ENCODE measurements at regions not wholly inside any gene's neighbourhood (a gene's known extent, or its start where the extent isn't known, plus 50 kb on each side); places are given as distances from the start of the nearest gene placed in this dataset.
"Not testable (repeated sequence)": the region's sequence is repeated elsewhere in the genome, so short reads cannot be mapped to it uniquely, and the experiment has no call there.

DNA sequence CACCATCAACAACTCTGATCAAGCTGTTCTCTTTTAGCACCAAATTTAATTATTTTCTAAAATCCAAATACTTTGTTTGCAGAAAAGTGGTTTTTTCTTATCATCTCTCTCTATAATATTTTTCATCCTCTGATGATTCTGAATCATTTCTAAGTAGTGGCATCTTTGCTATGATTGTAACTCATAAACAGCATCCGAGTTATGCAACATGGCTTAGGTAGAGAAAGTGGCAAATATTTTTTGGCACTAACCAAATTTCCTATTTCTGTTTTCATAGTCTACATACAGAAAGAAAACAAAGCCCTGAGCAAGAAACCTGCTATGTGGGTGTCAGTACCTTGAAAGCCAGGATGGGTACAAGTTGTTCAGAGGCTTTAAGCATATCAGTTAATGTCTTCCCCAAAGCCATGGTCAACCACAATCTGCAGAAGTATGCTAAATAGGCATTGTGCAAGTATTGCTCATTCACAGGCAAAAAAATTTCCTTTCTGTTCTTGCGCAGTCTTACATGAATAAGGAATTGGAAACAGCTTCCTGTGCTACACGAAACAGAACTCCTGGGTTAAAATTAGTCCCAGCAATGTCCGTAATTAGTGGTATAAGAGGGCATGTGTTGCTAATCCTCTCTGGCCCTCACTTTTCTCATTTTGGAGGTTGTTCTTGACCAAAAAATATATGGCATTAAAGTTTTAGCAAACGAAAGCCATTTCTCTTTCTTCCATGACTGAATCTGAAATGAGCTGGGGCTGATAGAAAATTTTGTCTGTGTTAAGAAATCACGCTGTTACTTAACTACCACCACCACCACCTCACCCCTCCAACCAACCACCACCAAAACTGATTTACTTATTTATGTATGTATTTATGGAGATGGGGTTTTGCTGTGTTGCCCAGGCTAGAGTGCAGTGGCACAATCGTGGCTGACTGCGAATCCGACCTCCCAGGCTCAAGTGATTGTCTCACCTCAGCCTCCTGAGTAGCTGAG, 325.6 kb upstream of the MAGI2 start:
- DNase-seq (ENCODE audit: low read depth): no peak

GRCh38 chr7:79775911-79776310, 322.4 kb upstream of the MAGI2 start:
- DNase-seq (ENCODE audit: low read depth): no peak

DNA sequence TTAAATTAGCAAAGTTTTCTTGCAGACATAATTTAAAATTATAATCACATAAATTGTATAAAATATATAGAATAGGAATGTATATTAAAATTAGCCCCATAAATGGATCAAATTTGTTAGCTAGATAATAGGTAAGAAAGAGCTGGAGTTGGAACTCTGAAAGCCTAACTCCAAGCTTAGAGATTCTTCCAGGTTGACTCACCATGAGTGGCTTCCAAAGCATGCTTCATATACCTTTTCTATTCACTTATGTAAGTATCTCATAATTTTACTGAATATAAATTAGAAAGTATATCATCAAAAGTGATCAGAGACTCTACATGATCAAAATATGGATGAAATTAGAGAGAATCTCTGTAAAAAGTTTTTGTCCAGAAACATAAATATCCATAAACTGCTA, 320.7 kb upstream of the MAGI2 start:
- DNase-seq (ENCODE audit: low read depth): no peak

GRCh38 chr7:79770970-79771369, 317.5 kb upstream of the MAGI2 start:
- DNase-seq (ENCODE audit: low read depth): no peak

DNA sequence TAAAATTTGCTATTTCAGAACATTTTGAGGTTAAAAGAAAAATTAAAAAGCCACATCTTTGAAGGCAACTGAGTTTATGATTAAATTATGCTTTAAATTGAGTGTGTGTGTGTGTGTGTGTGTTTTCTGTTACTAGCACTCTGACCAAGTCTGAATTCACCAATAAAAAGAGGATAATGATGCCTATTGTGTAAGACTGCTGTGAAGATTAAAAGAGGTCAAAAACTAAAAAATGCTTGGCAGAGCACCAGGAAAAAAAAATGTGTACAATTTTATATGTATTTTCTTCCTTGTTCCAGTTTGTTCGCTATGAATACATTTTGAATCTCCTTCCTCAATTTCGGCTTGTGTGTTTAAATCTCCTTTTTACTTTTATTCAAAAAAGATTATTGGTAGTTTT, 316.6 kb upstream of the MAGI2 start:
- no peak for DNase-seq (ENCODE audit: low read depth)

GRCh38 chr7:79767876-79768560, 314.6 kb upstream of the MAGI2 start:
- DNase-seq (ENCODE audit: low read depth): not testable (repeated sequence)

GRCh38 chr7:79767192-79767591, 313.7 kb upstream of the MAGI2 start:
- DNase-seq (ENCODE audit: low read depth): not testable (repeated sequence)

GRCh38 chr7:79761876-79762429, 308.5 kb upstream of the MAGI2 start:
- DNase-seq (ENCODE audit: low read depth): no peak

GRCh38 chr7:79750941-79751340, 297.5 kb upstream of the MAGI2 start:
- not testable (repeated sequence) for DNase-seq (ENCODE audit: low read depth)

GRCh38 chr7:79749856-79750255, 296.4 kb upstream of the MAGI2 start:
- no peak for DNase-seq (ENCODE audit: low read depth)

- DNase-seq (ENCODE audit: low read depth): no peak
These were observed 288.2 kb upstream of the MAGI2 start for GRCh38 chr7:79741684-79742083.

DNA sequence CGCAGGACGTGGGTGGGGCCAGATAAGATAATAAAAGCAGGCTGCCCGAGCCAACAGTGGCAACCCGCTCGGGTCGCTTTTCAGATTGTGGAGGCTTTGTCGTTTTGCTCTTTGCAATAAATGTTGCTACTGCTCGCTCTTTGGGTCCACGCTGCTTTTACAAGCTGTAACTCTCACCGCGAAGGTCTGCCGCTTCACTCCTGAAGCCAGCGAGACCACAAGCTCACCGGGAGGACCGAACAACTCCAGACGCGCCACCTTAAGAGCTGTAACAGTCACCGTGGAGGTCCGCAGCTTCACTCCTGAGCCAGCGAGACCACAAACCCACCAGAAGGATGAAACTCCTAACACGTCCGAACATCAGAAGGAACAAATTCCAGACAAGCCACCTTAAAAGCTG, 286.6 kb upstream of the MAGI2 start:
- no peak for DNase-seq (ENCODE audit: low read depth)

- not testable (repeated sequence) for DNase-seq (ENCODE audit: low read depth)
These were observed 285.7 kb upstream of the MAGI2 start for GRCh38 chr7:79739036-79739709.

DNA sequence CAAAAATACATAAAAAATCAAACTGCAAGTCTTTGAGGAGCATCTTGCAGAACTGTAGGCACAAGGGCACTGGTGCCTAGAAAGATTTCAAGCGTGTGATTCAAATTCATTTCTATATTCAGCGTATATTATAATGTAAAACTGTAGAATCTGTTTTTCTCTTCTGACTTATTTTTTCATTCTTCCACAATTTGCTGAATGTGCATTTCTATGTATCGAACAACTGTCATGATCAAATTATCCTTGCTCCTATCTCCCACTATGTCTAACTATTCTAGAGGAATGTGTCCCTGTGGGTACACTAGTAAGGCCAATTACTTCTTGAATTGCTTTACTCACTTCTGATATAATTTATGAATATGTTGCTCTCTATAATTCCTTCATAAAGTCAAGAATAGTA, 283.0 kb upstream of the MAGI2 start:
- no peak for DNase-seq (ENCODE audit: low read depth)

- no peak for DNase-seq (ENCODE audit: low read depth)
These were observed 281.5 kb upstream of the MAGI2 start for GRCh38 chr7:79735012-79735411.

DNA sequence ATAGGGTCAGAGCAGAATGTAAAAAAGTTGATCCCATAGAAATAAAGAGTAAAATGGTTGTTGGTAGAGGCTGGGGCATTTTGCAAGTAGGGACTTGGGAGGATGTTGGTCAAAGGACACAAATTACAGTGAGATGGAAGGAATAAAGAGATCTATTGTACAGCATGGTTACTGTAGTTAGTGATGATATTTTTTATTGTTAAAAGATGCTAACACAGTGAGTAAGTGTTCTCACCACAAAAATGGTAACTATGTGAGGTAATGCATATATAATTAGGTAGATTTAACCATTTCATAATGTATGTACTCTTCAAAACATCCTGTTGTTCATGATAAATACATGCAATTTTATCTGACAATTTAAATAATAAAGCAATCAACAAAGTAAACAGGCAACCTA, 280.7 kb upstream of the MAGI2 start:
- DNase-seq (ENCODE audit: low read depth): no peak

DNA sequence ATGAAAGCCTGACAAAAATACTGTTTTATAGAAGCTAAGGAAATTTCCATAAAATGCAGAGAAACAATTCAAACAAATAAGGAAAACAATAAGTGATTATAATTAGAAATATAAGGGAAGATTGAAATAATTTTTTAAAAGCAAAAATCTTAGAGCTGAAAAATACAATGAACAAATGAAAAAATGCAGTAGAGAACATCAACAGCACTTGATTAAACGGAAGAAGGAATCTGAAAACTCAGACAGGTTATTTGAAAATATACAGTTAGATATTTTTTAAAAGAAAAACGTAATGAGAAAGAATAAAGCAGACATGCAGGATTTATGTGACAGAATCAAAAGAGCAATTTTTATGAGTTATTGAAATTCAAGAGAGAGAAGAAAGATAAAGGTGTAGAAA, 279.1 kb upstream of the MAGI2 start:
- no peak for DNase-seq (ENCODE audit: low read depth)

GRCh38 chr7:79730971-79731370, 277.5 kb upstream of the MAGI2 start:
- DNase-seq (ENCODE audit: low read depth): no peak

GRCh38 chr7:79723833-79724618, 270.6 kb upstream of the MAGI2 start:
- no peak for DNase-seq (ENCODE audit: low read depth)

GRCh38 chr7:79722217-79722616, 268.8 kb upstream of the MAGI2 start:
- DNase-seq (ENCODE audit: low read depth): no peak

DNA sequence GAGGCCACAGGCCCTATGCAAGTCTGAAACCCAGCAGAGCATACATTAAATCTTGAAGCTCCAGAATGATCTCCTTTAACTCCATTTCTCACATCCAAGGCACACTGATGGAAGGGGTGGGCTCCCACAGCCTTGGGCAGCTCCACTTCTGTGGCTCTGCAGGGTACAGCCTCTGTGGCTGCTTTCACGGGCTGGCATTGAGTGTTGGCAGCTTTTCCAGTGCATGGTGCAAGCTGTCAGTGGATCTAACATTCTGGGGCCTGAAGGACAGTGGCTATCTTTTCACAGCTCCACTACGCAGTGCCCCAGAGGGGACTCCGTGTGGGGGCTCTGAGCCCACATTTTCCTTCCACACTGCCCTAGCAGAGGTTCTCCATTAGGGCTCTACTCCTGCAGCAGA, 265.7 kb upstream of the MAGI2 start:
- no peak for DNase-seq (ENCODE audit: low read depth)

DNA sequence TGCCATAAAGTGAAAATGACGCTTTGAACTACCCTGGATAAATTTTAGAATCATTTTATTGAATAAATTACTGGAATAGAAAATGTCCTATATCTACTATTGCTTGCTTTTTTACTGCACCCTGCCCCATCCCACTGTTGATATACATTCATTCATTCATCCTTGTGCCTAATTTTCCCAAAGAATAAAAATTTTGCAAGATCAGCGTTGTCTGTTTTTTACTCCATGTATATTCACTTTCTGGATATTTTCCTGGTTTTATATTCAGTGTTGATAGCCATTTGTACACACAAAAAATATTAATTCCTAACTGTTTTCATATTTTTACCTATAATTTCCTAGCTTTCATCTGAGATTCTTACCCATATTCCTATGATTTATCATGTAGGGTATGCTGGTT, 262.9 kb upstream of the MAGI2 start:
- no peak for DNase-seq (ENCODE audit: low read depth)

All from activated T-cell treated with anti-CD3 and anti-CD28 coated beads for 1 hour (primary cell).